Fibroblast of lung (primary cell): ENCODE measurements at regions not wholly inside any gene's neighbourhood (a gene's known extent, or its start where the extent isn't known, plus 50 kb on each side); places are given as distances from the start of the nearest gene placed in this dataset.

Experiments used
- CTCF ChIP-seq, 2 donors: IDR thresholded peaks in 1 of 2; conservative IDR thresholded peaks in 1 of 2; 1 replicate in 1 of 2; 2 replicates in 1 of 2; pipeline ENCODE4 v1.5.1; 2011 to 2012; ENCODE audit warnings: low read length in 2 of 2, control low read depth in 1 of 2, inconsistent platforms in 1 of 2, low read depth in 1 of 2, mild to moderate bottlenecking in 1 of 2
- EZH2 ChIP-seq: IDR thresholded peaks from 2 replicates; pipeline ENCODE4 v1.5.1; 2012; ENCODE audit warnings: low read length, control low read depth, mild to moderate bottlenecking; ENCODE audit errors: missing control alignments

DNA sequence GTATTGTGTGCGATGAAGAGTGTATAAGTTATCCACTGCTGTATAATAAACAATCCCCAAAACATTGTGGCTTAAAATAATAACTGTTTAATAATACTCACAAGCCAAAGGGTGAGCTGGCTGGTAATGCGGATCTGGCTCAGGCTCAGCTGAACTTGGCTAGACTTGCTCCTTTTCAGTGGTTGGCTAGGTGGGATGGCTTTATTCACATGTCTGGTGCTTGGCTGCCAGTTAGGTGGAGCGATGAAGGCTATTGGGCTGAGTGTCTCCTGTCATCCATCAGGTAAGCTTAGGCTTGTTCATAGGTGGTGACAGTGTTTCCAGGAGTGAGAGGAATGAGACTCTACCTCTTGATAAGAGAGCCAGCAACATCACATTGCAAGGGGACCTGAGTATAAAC lies 135.0 kb upstream of the ASCC3 start:
- no peak for TF ChIP-seq EZH2
- no peak for TF ChIP-seq CTCF (conservative IDR thresholded peaks at IDR 0.05 in 1 of 2, IDR thresholded peaks at IDR 0.05 in 1 of 2; ENCODE audit: low read depth in 1 of 2, low read length in 2 of 2)
